ENCODE measurements at regions not wholly inside any gene's neighbourhood (a gene's known extent, or its start where the extent isn't known, plus 50 kb on each side); places are given as distances from the start of the nearest gene placed in this dataset.

GRCh38 chr19:30870876-30871275, 478.4 kb downstream of the TSHZ3 start:
- WGBS, 3 donors, result 62 to 65% (median 65%) methylated on average over 8 of the region's 8 CpGs
- Histone ChIP-seq H3K4me3 (ENCODE audit: low read depth in 1 of 3, low read length in 3 of 3) (no peak overlapping the region), H3K27ac (ENCODE audit: low read depth in 1 of 3, low read length in 2 of 3) (no peak overlapping the region), H3K36me3 (ENCODE audit: control insufficient read depth in 3 of 3, insufficient read depth in 2 of 3, low read depth in 1 of 3, low read length in 3 of 3) (no peaks in the 10 kb centered on the region), H3K9me3 (ENCODE audit: control insufficient read depth in 2 of 2, insufficient read depth in 1 of 2, low read depth in 1 of 2, low read length in 1 of 2) (peaks cover 0 to 2% of the 10 kb centered on the region in 2 donors), H3K4me1 (ENCODE audit: control insufficient read depth in 3 of 3, insufficient read depth in 2 of 3, low read depth in 1 of 3, low read length in 2 of 3) (no peaks in the 10 kb centered on the region), H3K27me3 (ENCODE audit: control insufficient read depth in 3 of 3, insufficient read depth in 3 of 3, low read length in 3 of 3) (no peaks in the 10 kb centered on the region)
- DNase-seq (peak in 1 of 2 donors; percentile 22), FAIRE-seq (no peak)

GRCh38 chr19:30865511-30865910, 483.7 kb downstream of the TSHZ3 start:
- no peaks in the 10 kb centered on the region for H3K36me3 ChIP-seq (ENCODE audit: control insufficient read depth in 3 of 3, insufficient read depth in 2 of 3, low read depth in 1 of 3, low read length in 3 of 3)
- FAIRE-seq (no peak), DNase-seq (no peak)
- no peak overlapping the region for H3K27ac ChIP-seq (ENCODE audit: low read depth in 1 of 3, low read length in 2 of 3)
- no peaks in the 10 kb centered on the region for H3K4me1 ChIP-seq (ENCODE audit: control insufficient read depth in 3 of 3, insufficient read depth in 2 of 3, low read depth in 1 of 3, low read length in 2 of 3)
- no peak overlapping the region for H3K4me3 ChIP-seq (ENCODE audit: low read depth in 1 of 3, low read length in 3 of 3)
- H3K27me3 ChIP-seq (ENCODE audit: control insufficient read depth in 3 of 3, insufficient read depth in 3 of 3, low read length in 3 of 3), result no peaks in the 10 kb centered on the region
- 66 to 76% (median 69%) methylated on average over 6 of the region's 6 CpGs for WGBS, 3 donors
- peaks cover 0 to 4% of the 10 kb centered on the region in 2 donors for H3K9me3 ChIP-seq (ENCODE audit: control insufficient read depth in 2 of 2, insufficient read depth in 1 of 2, low read depth in 1 of 2, low read length in 1 of 2)

- Histone ChIP-seq H3K27me3 (ENCODE audit: control insufficient read depth in 3 of 3, insufficient read depth in 3 of 3, low read length in 3 of 3) (no peaks in the 10 kb centered on the region), H3K4me3 (ENCODE audit: low read depth in 1 of 3, low read length in 3 of 3) (no peak overlapping the region), H3K27ac (ENCODE audit: low read depth in 1 of 3, low read length in 2 of 3) (no peak overlapping the region), H3K36me3 (ENCODE audit: control insufficient read depth in 3 of 3, insufficient read depth in 2 of 3, low read depth in 1 of 3, low read length in 3 of 3) (no peaks in the 10 kb centered on the region), H3K9me3 (ENCODE audit: control insufficient read depth in 2 of 2, insufficient read depth in 1 of 2, low read depth in 1 of 2, low read length in 1 of 2) (peaks cover 0 to 4% of the 10 kb centered on the region in 2 donors), H3K4me1 (ENCODE audit: control insufficient read depth in 3 of 3, insufficient read depth in 2 of 3, low read depth in 1 of 3, low read length in 2 of 3) (no peaks in the 10 kb centered on the region)
- 68 to 75% (median 74%) methylated on average over 13 of the region's 13 CpGs for WGBS, 3 donors
- no peak for DNase-seq
- FAIRE-seq, result no peak
Measured at GRCh38 chr19:30864391-30865215, 484.6 kb downstream of the TSHZ3 start.

- Histone ChIP-seq H3K27me3 (ENCODE audit: control insufficient read depth in 3 of 3, insufficient read depth in 3 of 3, low read length in 3 of 3) (no peaks in the 10 kb centered on the region), H3K4me3 (ENCODE audit: low read depth in 1 of 3, low read length in 3 of 3) (no peak overlapping the region), H3K9me3 (ENCODE audit: control insufficient read depth in 2 of 2, insufficient read depth in 1 of 2, low read depth in 1 of 2, low read length in 1 of 2) (peaks cover 0 to 4% of the 10 kb centered on the region in 2 donors), H3K27ac (ENCODE audit: low read depth in 1 of 3, low read length in 2 of 3) (no peak overlapping the region), H3K4me1 (ENCODE audit: control insufficient read depth in 3 of 3, insufficient read depth in 2 of 3, low read depth in 1 of 3, low read length in 2 of 3) (no peaks in the 10 kb centered on the region), H3K36me3 (ENCODE audit: control insufficient read depth in 3 of 3, insufficient read depth in 2 of 3, low read depth in 1 of 3, low read length in 3 of 3) (no peaks in the 10 kb centered on the region)
- DNase-seq (no peak), FAIRE-seq (no peak)
- 80 to 84% (median 82%) methylated on average over 19 of the region's 19 CpGs for WGBS, 3 donors
Measured at GRCh38 chr19:30862876-30863275, 486.4 kb downstream of the TSHZ3 start.

GRCh38 chr19:30861919-30862318, 487.3 kb downstream of the TSHZ3 start:
- FAIRE-seq (no peak), DNase-seq (no peak)
- WGBS, 3 donors, result 77 to 84% (median 79%) methylated on average over 5 of the region's 5 CpGs
- Histone ChIP-seq H3K27ac (ENCODE audit: low read depth in 1 of 3, low read length in 2 of 3) (no peak overlapping the region), H3K4me1 (ENCODE audit: control insufficient read depth in 3 of 3, insufficient read depth in 2 of 3, low read depth in 1 of 3, low read length in 2 of 3) (no peaks in the 10 kb centered on the region), H3K9me3 (ENCODE audit: control insufficient read depth in 2 of 2, insufficient read depth in 1 of 2, low read depth in 1 of 2, low read length in 1 of 2) (peaks cover 0 to 3% of the 10 kb centered on the region in 2 donors), H3K36me3 (ENCODE audit: control insufficient read depth in 3 of 3, insufficient read depth in 2 of 3, low read depth in 1 of 3, low read length in 3 of 3) (no peaks in the 10 kb centered on the region), H3K4me3 (ENCODE audit: low read depth in 1 of 3, low read length in 3 of 3) (no peak overlapping the region), H3K27me3 (ENCODE audit: control insufficient read depth in 3 of 3, insufficient read depth in 3 of 3, low read length in 3 of 3) (no peaks in the 10 kb centered on the region)

GRCh38 chr19:30857966-30858490, 485.8 kb downstream of the ZNF536 start:
- Histone ChIP-seq H3K9me3 (ENCODE audit: control insufficient read depth in 2 of 2, insufficient read depth in 1 of 2, low read depth in 1 of 2, low read length in 1 of 2) (no peaks in the 10 kb centered on the region), H3K4me1 (ENCODE audit: control insufficient read depth in 3 of 3, insufficient read depth in 2 of 3, low read depth in 1 of 3, low read length in 2 of 3) (no peaks in the 10 kb centered on the region), H3K36me3 (ENCODE audit: control insufficient read depth in 3 of 3, insufficient read depth in 2 of 3, low read depth in 1 of 3, low read length in 3 of 3) (no peaks in the 10 kb centered on the region), H3K27ac (ENCODE audit: low read depth in 1 of 3, low read length in 2 of 3) (no peak overlapping the region), H3K27me3 (ENCODE audit: control insufficient read depth in 3 of 3, insufficient read depth in 3 of 3, low read length in 3 of 3) (no peaks in the 10 kb centered on the region), H3K4me3 (ENCODE audit: low read depth in 1 of 3, low read length in 3 of 3) (no peak overlapping the region)
- FAIRE-seq (no peak), DNase-seq (no peak)
- 65 to 73% (median 71%) methylated on average over 7 of the region's 7 CpGs for WGBS, 3 donors

GRCh38 chr19:30857388-30857787, 485.2 kb downstream of the ZNF536 start:
- H3K4me1 ChIP-seq (ENCODE audit: control insufficient read depth in 3 of 3, insufficient read depth in 2 of 3, low read depth in 1 of 3, low read length in 2 of 3), result no peaks in the 10 kb centered on the region
- no peaks in the 10 kb centered on the region for H3K27me3 ChIP-seq (ENCODE audit: control insufficient read depth in 3 of 3, insufficient read depth in 3 of 3, low read length in 3 of 3)
- no peak for DNase-seq
- H3K36me3 ChIP-seq (ENCODE audit: control insufficient read depth in 3 of 3, insufficient read depth in 2 of 3, low read depth in 1 of 3, low read length in 3 of 3), result no peaks in the 10 kb centered on the region
- 79 to 91% (median 81%) methylated on average over 6 of the region's 6 CpGs for WGBS, 3 donors
- no peak overlapping the region for H3K4me3 ChIP-seq (ENCODE audit: low read depth in 1 of 3, low read length in 3 of 3)
- H3K27ac ChIP-seq (ENCODE audit: low read depth in 1 of 3, low read length in 2 of 3), result no peak overlapping the region
- H3K9me3 ChIP-seq (ENCODE audit: control insufficient read depth in 2 of 2, insufficient read depth in 1 of 2, low read depth in 1 of 2, low read length in 1 of 2), result no peaks in the 10 kb centered on the region
- FAIRE-seq, result no peak

GRCh38 chr19:30856786-30857185, 484.6 kb downstream of the ZNF536 start:
- no peaks in the 10 kb centered on the region for H3K36me3 ChIP-seq (ENCODE audit: control insufficient read depth in 3 of 3, insufficient read depth in 2 of 3, low read depth in 1 of 3, low read length in 3 of 3)
- WGBS, 3 donors, result 52 to 78% (median 61%) methylated on average over 3 of the region's 3 CpGs
- no peak overlapping the region for H3K27ac ChIP-seq (ENCODE audit: low read depth in 1 of 3, low read length in 2 of 3)
- DNase-seq, result no peak
- no peaks in the 10 kb centered on the region for H3K27me3 ChIP-seq (ENCODE audit: control insufficient read depth in 3 of 3, insufficient read depth in 3 of 3, low read length in 3 of 3)
- H3K9me3 ChIP-seq (ENCODE audit: control insufficient read depth in 2 of 2, insufficient read depth in 1 of 2, low read depth in 1 of 2, low read length in 1 of 2), result no peaks in the 10 kb centered on the region
- no peaks in the 10 kb centered on the region for H3K4me1 ChIP-seq (ENCODE audit: control insufficient read depth in 3 of 3, insufficient read depth in 2 of 3, low read depth in 1 of 3, low read length in 2 of 3)
- no peak overlapping the region for H3K4me3 ChIP-seq (ENCODE audit: low read depth in 1 of 3, low read length in 3 of 3)
- FAIRE-seq, result no peak
